ENCODE measurements at regions not wholly inside any gene's neighbourhood (a gene's known extent, or its start where the extent isn't known, plus 50 kb on each side); places are given as distances from the start of the nearest gene placed in this dataset.
"Not testable (repeated sequence)": the region's sequence is repeated elsewhere in the genome, so short reads cannot be mapped to it uniquely, and the experiment has no call there.

- in situ Hi-C loops (cut with HindIII; ENCODE audit: low pct_ligation_motif_present, low pct_unique_long_range_greater_than_20kb, low sequenced_read_pairs); DNase-seq: not testable (repeated sequence)
Measured at GRCh38 chr2:203626247-203626646, 80.2 kb upstream of the CD28 start.

- DNase-seq, result no peak
- in situ Hi-C loops (cut with HindIII; ENCODE audit: low pct_ligation_motif_present, low pct_unique_long_range_greater_than_20kb, low sequenced_read_pairs), result no loop called here
Measured at GRCh38 chr2:203626952-203627681, 79.3 kb upstream of the CD28 start.

- no peak for DNase-seq
- in situ Hi-C loops (cut with HindIII; ENCODE audit: low pct_ligation_motif_present, low pct_unique_long_range_greater_than_20kb, low sequenced_read_pairs), result no loop called here
Measured at GRCh38 chr2:203629699-203630098, 76.7 kb upstream of the CD28 start.

GRCh38 chr2:203631068-203631757, 75.2 kb upstream of the CD28 start:
- in situ Hi-C loops (cut with HindIII; ENCODE audit: low pct_ligation_motif_present, low pct_unique_long_range_greater_than_20kb, low sequenced_read_pairs), result no loop called here
- DNase-seq, result no peak

- no peak for DNase-seq
- in situ Hi-C loops (cut with HindIII; ENCODE audit: low pct_ligation_motif_present, low pct_unique_long_range_greater_than_20kb, low sequenced_read_pairs), result no loop called here
Measured at GRCh38 chr2:203636588-203637470, 69.6 kb upstream of the CD28 start.

- in situ Hi-C loops (cut with HindIII; ENCODE audit: low pct_ligation_motif_present, low pct_unique_long_range_greater_than_20kb, low sequenced_read_pairs), result no loop called here
- DNase-seq, result no peak
Measured at GRCh38 chr2:203637471-203638167, 68.8 kb upstream of the CD28 start.

GRCh38 chr2:203641865-203642264, 64.6 kb upstream of the CD28 start:
- DNase-seq; in situ Hi-C loops (cut with HindIII; ENCODE audit: low pct_ligation_motif_present, low pct_unique_long_range_greater_than_20kb, low sequenced_read_pairs): not testable (repeated sequence)

- DNase-seq; in situ Hi-C loops (cut with HindIII; ENCODE audit: low pct_ligation_motif_present, low pct_unique_long_range_greater_than_20kb, low sequenced_read_pairs): not testable (repeated sequence)
Measured at GRCh38 chr2:203642841-203643240, 63.6 kb upstream of the CD28 start.

- in situ Hi-C loops (cut with HindIII; ENCODE audit: low pct_ligation_motif_present, low pct_unique_long_range_greater_than_20kb, low sequenced_read_pairs), result no loop called here
- no peak for DNase-seq
Measured at GRCh38 chr2:203645831-203646230, 60.6 kb upstream of the CD28 start.

GRCh38 chr2:203646266-203646864, 60.1 kb upstream of the CD28 start:
- DNase-seq, result no peak
- in situ Hi-C loops (cut with HindIII; ENCODE audit: low pct_ligation_motif_present, low pct_unique_long_range_greater_than_20kb, low sequenced_read_pairs), result no loop called here

- DNase-seq, result no peak
- in situ Hi-C loops (cut with HindIII; ENCODE audit: low pct_ligation_motif_present, low pct_unique_long_range_greater_than_20kb, low sequenced_read_pairs), result no loop called here
Measured at GRCh38 chr2:203646961-203647360, 59.5 kb upstream of the CD28 start.

- DNase-seq, result no peak
- in situ Hi-C loops (cut with HindIII; ENCODE audit: low pct_ligation_motif_present, low pct_unique_long_range_greater_than_20kb, low sequenced_read_pairs), result no loop called here
Measured at GRCh38 chr2:203647579-203647978, 58.9 kb upstream of the CD28 start.

- in situ Hi-C loops (cut with HindIII; ENCODE audit: low pct_ligation_motif_present, low pct_unique_long_range_greater_than_20kb, low sequenced_read_pairs), result no loop called here
- no peak for DNase-seq
Measured at GRCh38 chr2:203648273-203648672, 58.2 kb upstream of the CD28 start.

GRCh38 chr2:203649176-203649814, 57.1 kb upstream of the CD28 start:
- in situ Hi-C loops (cut with HindIII; ENCODE audit: low pct_ligation_motif_present, low pct_unique_long_range_greater_than_20kb, low sequenced_read_pairs), result no loop called here
- no peak for DNase-seq

- peak; percentile 65 for DNase-seq
- in situ Hi-C loops (cut with HindIII; ENCODE audit: low pct_ligation_motif_present, low pct_unique_long_range_greater_than_20kb, low sequenced_read_pairs), result no loop called here
Measured at GRCh38 chr2:203650860-203651613, 55.4 kb upstream of the CD28 start.

- in situ Hi-C loops (cut with HindIII; ENCODE audit: low pct_ligation_motif_present, low pct_unique_long_range_greater_than_20kb, low sequenced_read_pairs), result no loop called here
- no peak for DNase-seq
Measured at GRCh38 chr2:203651621-203652020, 54.8 kb upstream of the CD28 start.

- no peak for DNase-seq
- in situ Hi-C loops (cut with HindIII; ENCODE audit: low pct_ligation_motif_present, low pct_unique_long_range_greater_than_20kb, low sequenced_read_pairs), result no loop called here
Measured at GRCh38 chr2:203654826-203655225, 51.6 kb upstream of the CD28 start.

Data from ACHN (cell line).